ENCODE measurements at regions not wholly inside any gene's neighbourhood (a gene's known extent, or its start where the extent isn't known, plus 50 kb on each side); places are given as distances from the start of the nearest gene placed in this dataset.

- TF ChIP-seq CTCF (IDR thresholded peaks at IDR 0.05; ENCODE audit: insufficient read depth, low read depth, low read length) = no peak
- ChIA-PET CTCF (no interaction called here), POLR2A (no interaction called here)
- DNase-seq (ENCODE audit: low read depth) = no peak
- no peak overlapping the region for H3K4me3 ChIP-seq (ENCODE audit: low read depth, low read length)
- no peaks in the 10 kb centered on the region for H3K36me3 ChIP-seq (ENCODE audit: control insufficient read depth, insufficient read depth, low read length)
- no peaks in the 10 kb centered on the region for H3K27me3 ChIP-seq (ENCODE audit: control insufficient read depth, insufficient read depth, low read length)
Measured at GRCh38 chr16:55179411-55179810, 144.6 kb upstream of the IRX6 start.

DNA sequence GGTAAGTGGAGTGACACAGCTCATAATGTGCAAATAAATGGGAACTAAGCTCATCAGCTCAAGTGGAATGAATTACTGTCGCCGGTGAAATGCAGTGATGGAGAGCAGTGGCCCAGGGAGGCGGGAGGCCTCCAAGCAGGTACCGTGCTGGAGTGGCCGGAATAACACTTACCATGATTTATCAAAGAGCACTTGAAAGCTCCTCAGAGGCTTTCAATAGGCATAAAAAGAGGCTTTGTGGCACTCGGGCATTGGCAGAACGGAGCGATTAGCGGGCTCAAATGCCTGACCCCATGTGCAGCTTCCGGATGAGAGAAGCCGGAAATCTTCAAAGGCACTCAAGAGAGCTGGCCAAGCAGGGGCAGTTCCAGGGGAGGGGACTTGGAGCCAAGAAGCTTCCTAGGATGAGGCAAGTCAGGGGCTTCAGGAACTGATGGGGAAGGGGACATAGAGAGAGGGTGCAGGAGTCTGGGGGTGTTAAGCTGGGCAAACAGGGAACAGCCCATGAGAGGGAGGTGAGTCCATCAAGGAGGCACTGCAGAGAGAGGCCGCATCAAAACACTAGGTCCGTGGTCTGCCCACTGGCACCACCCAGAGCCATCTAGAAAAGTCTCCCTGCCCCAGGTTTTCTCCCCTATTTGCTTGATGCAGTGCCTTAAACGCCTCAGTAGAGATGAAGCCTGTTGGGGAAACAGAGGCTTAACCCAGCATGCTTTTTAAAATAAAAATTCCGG is 144.0 kb upstream of the IRX6 start:
- DNase-seq (ENCODE audit: low read depth) = no peak
- POLR2A ChIA-PET = no interaction called here
- Histone ChIP-seq H3K4me3 (ENCODE audit: low read depth, low read length) (no peak overlapping the region), H3K36me3 (ENCODE audit: control insufficient read depth, insufficient read depth, low read length) (no peaks in the 10 kb centered on the region), H3K27me3 (ENCODE audit: control insufficient read depth, insufficient read depth, low read length) (no peaks in the 10 kb centered on the region)
- no peak for TF ChIP-seq CTCF (IDR thresholded peaks at IDR 0.05; ENCODE audit: insufficient read depth, low read depth, low read length)
- CTCF ChIA-PET = no interaction called here

DNA sequence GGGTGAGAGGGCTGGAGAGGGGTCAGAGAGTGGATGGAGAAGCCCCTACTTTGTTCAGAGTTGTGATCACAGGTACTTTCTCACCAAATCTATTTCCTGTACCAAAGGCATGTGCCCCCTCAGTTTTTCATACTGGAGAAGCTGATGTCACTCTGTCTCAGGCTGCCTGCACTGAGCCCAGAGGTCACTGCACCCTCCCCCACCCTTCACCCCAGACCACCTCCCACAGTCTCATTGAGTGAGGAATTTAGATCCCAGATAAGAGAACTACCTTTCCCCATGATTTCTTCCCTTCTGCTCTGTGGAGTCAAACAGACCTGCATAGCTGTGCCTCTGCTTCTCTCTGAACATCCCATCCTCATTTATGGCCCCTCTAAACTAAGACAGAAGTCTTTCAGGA is 140.0 kb upstream of the IRX6 start:
- no peak for TF ChIP-seq CTCF (IDR thresholded peaks at IDR 0.05; ENCODE audit: insufficient read depth, low read depth, low read length)
- no peak for DNase-seq (ENCODE audit: low read depth)
- H3K4me3 ChIP-seq (ENCODE audit: low read depth, low read length) = no peak overlapping the region
- ChIA-PET CTCF (no interaction called here), POLR2A (no interaction called here)
- H3K27me3 ChIP-seq (ENCODE audit: control insufficient read depth, insufficient read depth, low read length) = no peaks in the 10 kb centered on the region
- no peaks in the 10 kb centered on the region for H3K36me3 ChIP-seq (ENCODE audit: control insufficient read depth, insufficient read depth, low read length)

DNA sequence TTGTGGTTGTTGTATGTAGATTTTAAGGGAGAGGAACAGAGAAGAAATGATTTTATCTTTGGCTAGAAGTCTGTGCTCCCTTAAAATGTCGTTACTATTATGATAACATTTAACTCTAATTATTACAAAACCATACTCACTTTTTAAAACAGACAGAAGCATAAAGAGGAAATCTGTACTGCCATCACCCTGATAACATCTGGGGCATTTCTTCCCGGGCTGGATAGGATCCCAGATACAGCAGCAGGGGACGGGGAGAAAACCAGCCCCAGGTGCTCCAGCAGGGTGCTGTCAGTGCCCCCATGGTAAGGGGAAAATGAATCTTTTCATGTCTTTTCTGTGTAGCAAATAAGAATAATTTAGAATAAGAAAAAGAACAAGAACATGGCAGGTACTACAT is 139.4 kb upstream of the IRX6 start:
- TF ChIP-seq CTCF (IDR thresholded peaks at IDR 0.05; ENCODE audit: insufficient read depth, low read depth, low read length) = no peak
- POLR2A ChIA-PET = no interaction called here
- CTCF ChIA-PET = no interaction called here
- DNase-seq (ENCODE audit: low read depth) = no peak
- Histone ChIP-seq H3K27me3 (ENCODE audit: control insufficient read depth, insufficient read depth, low read length) (no peaks in the 10 kb centered on the region), H3K4me3 (ENCODE audit: low read depth, low read length) (no peak overlapping the region), H3K36me3 (ENCODE audit: control insufficient read depth, insufficient read depth, low read length) (no peaks in the 10 kb centered on the region)

DNA sequence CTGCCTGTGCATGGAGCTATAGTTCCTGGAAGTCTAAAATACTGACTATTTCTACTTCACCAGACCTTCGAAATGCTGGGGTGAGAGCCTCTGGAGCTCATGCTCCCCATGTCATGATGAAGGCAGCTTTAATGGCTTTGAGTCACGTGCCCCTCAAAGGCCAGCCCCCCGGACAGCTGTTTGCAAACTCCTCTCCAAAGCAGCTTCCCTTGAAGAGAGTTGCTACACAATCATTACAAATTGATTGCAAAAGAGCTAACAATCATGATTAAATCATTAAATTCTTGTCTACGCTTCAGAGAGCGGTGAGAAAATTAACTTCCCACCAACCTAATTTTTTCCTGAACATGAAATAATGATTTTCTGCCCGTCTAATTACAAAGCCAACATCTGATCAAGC is 134.8 kb upstream of the IRX6 start:
- Histone ChIP-seq H3K27me3 (ENCODE audit: control insufficient read depth, insufficient read depth, low read length) (no peaks in the 10 kb centered on the region), H3K4me3 (ENCODE audit: low read depth, low read length) (no peak overlapping the region), H3K36me3 (ENCODE audit: control insufficient read depth, insufficient read depth, low read length) (no peaks in the 10 kb centered on the region)
- DNase-seq (ENCODE audit: low read depth) = no peak
- ChIA-PET POLR2A (interaction anchor here (0.6 kb wide), 1 partner anchor 35 kb away, joined by 5 read pairs; no protein-coding TSS in a partner anchor), CTCF (no interaction called here)
- TF ChIP-seq CTCF (IDR thresholded peaks at IDR 0.05; ENCODE audit: insufficient read depth, low read depth, low read length) = no peak

All from BJ (cell line).